HTR-8/SVneo (cell line): ENCODE measurements at regions not wholly inside any gene's neighbourhood (a gene's known extent, or its start where the extent isn't known, plus 50 kb on each side); places are given as distances from the start of the nearest gene placed in this dataset.
"Not testable (repeated sequence)": the region's sequence is repeated elsewhere in the genome, so short reads cannot be mapped to it uniquely, and the experiment has no call there.

ENCODE experiments used
- DNase-seq: peaks from one replicate; pipeline ENCODE4 v3.0.0; 2011; ENCODE audit warnings: low spot score, mixed read lengths; ENCODE audit not compliant: insufficient read length
- FAIRE-seq: peaks from 2 replicates; lab custom pipeline; 2011; peaks lifted over from hg19 to GRCh38; lab: Jason Lieb, UNC

GRCh38 chr1:91603409-91603808, 102.8 kb downstream of the CDC7 start:
- FAIRE-seq (no peak), DNase-seq (no peak)

- DNase-seq = no peak
- no peak for FAIRE-seq
Observed at GRCh38 chr1:91604632-91605031, 104.0 kb downstream of the CDC7 start.

GRCh38 chr1:91605566-91605965, 104.9 kb downstream of the CDC7 start:
- FAIRE-seq = no peak
- no peak for DNase-seq

GRCh38 chr1:91606546-91607078, 106.0 kb downstream of the CDC7 start:
- no peak for DNase-seq
- FAIRE-seq = no peak

- not testable (repeated sequence) for FAIRE-seq, DNase-seq
Observed at GRCh38 chr1:91607686-91608085, 107.0 kb downstream of the CDC7 start.

GRCh38 chr1:91608876-91609275, 108.2 kb downstream of the CDC7 start:
- FAIRE-seq = no peak

GRCh38 chr1:91609551-91609950, 108.9 kb downstream of the CDC7 start:
- DNase-seq (no peak), FAIRE-seq (no peak)

More at GRCh38 chr1:91608876-91609275, 108.2 kb downstream of the CDC7 start:
- DNase-seq = no peak

- DNase-seq = no peak
- no peak for FAIRE-seq
Observed at GRCh38 chr1:91610102-91610501, 109.5 kb downstream of the CDC7 start.

- DNase-seq (no peak), FAIRE-seq (no peak)
Observed at GRCh38 chr1:91610789-91611188, 110.1 kb downstream of the CDC7 start.

GRCh38 chr1:91611483-91611917, 110.8 kb downstream of the CDC7 start:
- DNase-seq = no peak
- FAIRE-seq = no peak

- no peak for DNase-seq
- no peak for FAIRE-seq
Observed at GRCh38 chr1:91613595-91613994, 112.9 kb downstream of the CDC7 start.

- FAIRE-seq (no peak), DNase-seq (no peak)
Observed at GRCh38 chr1:91616712-91617111, 116.1 kb downstream of the CDC7 start.

- no peak for DNase-seq
- FAIRE-seq = no peak
Observed at GRCh38 chr1:91617285-91617765, 116.7 kb downstream of the CDC7 start.

GRCh38 chr1:91619881-91620280, 119.2 kb downstream of the CDC7 start:
- DNase-seq (no peak), FAIRE-seq (no peak)

GRCh38 chr1:91621360-91621759, 120.7 kb downstream of the CDC7 start:
- DNase-seq = no peak

GRCh38 chr1:91621907-91622306, 121.3 kb downstream of the CDC7 start:
- no peak for DNase-seq
- FAIRE-seq = no peak

More at GRCh38 chr1:91621360-91621759, 120.7 kb downstream of the CDC7 start:
- FAIRE-seq = no peak

GRCh38 chr1:91622616-91623015, 122.0 kb downstream of the CDC7 start:
- DNase-seq (no peak), FAIRE-seq (no peak)

GRCh38 chr1:91623020-91623419, 122.4 kb downstream of the CDC7 start:
- no peak for FAIRE-seq

GRCh38 chr1:91624331-91624730, 123.7 kb downstream of the CDC7 start:
- DNase-seq (no peak), FAIRE-seq (no peak)

More at GRCh38 chr1:91623020-91623419, 122.4 kb downstream of the CDC7 start:
- no peak for DNase-seq
